22Rv1 (cell line): ENCODE measurements at regions not wholly inside any gene's neighbourhood (a gene's known extent, or its start where the extent isn't known, plus 50 kb on each side); places are given as distances from the start of the nearest gene placed in this dataset.

Experiments used
- ZFX ChIP-seq: fragments of 450-650 bp; IDR thresholded peaks from 2 replicates; pipeline ENCODE4 v1.6.1; 2017; ENCODE audit warnings: antibody characterized with exemption, borderline replicate concordance
- TF ChIP-seq, protein P1 (sequence below): fragments of 450-650 bp; IDR thresholded peaks from 2 replicates; pipeline ENCODE4 v1.5.1; 2017; ENCODE audit warnings: mild to moderate bottlenecking

DNA sequence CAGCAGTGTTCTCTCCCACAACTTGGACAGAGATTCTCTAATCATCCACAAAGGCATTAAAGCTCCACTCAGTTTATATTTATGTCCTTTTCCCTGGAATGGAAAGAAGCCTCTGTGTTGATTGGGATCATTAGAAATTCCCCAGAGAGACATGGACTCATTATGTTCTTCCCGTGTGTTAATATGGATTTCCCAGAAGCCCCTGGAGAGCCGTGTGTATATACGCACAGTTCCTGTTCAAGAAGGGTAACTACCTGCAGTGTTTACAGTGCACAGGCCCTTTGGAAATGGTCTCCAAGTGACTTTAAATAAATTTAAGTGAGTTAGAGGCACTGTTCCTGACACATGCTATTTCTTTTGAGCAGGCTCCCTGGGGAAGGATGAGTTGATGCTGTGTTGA lies 428.0 kb upstream of the TMTC1 start:
- TF ChIP-seq, protein P1, sequence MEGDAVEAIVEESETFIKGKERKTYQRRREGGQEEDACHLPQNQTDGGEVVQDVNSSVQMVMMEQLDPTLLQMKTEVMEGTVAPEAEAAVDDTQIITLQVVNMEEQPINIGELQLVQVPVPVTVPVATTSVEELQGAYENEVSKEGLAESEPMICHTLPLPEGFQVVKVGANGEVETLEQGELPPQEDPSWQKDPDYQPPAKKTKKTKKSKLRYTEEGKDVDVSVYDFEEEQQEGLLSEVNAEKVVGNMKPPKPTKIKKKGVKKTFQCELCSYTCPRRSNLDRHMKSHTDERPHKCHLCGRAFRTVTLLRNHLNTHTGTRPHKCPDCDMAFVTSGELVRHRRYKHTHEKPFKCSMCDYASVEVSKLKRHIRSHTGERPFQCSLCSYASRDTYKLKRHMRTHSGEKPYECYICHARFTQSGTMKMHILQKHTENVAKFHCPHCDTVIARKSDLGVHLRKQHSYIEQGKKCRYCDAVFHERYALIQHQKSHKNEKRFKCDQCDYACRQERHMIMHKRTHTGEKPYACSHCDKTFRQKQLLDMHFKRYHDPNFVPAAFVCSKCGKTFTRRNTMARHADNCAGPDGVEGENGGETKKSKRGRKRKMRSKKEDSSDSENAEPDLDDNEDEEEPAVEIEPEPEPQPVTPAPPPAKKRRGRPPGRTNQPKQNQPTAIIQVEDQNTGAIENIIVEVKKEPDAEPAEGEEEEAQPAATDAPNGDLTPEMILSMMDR: no peak
- no peak for TF ChIP-seq ZFX
